WTC11 (cell line): ENCODE measurements at regions not wholly inside any gene's neighbourhood (a gene's known extent, or its start where the extent isn't known, plus 50 kb on each side); places are given as distances from the start of the nearest gene placed in this dataset.

Experiments used
- ATAC-seq: fragments of 200-7000 bp; cut with Tn5 transposase; 2 replicates; pipeline ENCODE4 v1.10.0; 2021; ENCODE audit warnings: mild to moderate bottlenecking, moderate library complexity
- CTCF ChIA-PET: fragments of 300-600 bp; sonication (Branson Sonifier 250); formaldehyde crosslinking; loops from one replicate; lab custom pipeline; 2021; ENCODE audit warnings: antibody characterized with exemption; lab: Charles Lee
- POLR2A ChIA-PET: fragments of 350-600 bp; sonication (Branson Sonifier 250); formaldehyde crosslinking; loops from one replicate; lab custom pipeline; 2021; ENCODE audit warnings: antibody characterized with exemption; lab: Charles Lee
- DNase-seq: peaks from one replicate; pipeline ENCODE4 v3.0.0; 2021; ENCODE audit warnings: low spot score
- H3K27ac Mint-ChIP-seq: 2 replicates; pipeline ENCODE4 v1.8.0; 2021; ENCODE audit warnings: mixed read lengths
- H3K27me3 Mint-ChIP-seq: 2 replicates; pipeline ENCODE4 v1.8.0; 2021; ENCODE audit warnings: low read depth, mild to moderate bottlenecking, moderate library complexity, mixed read lengths
- H3K36me3 Mint-ChIP-seq: 2 replicates; pipeline ENCODE4 v1.8.0; 2021; ENCODE audit warnings: mixed read lengths
- H3K4me1 Mint-ChIP-seq: 2 replicates; pipeline ENCODE4 v1.8.0; 2022; ENCODE audit warnings: mixed read lengths
- H3K4me3 Mint-ChIP-seq: 2 replicates; pipeline ENCODE4 v1.8.0; 2021; ENCODE audit warnings: mild to moderate bottlenecking, moderate library complexity, mixed read lengths
- H3K9me3 Mint-ChIP-seq: 2 replicates; pipeline ENCODE4 v1.8.0; 2021; ENCODE audit warnings: mixed read lengths
- AR ChIP-seq: fragments of 250-450 bp; sonication (Bioruptor Pico); IDR thresholded peaks from 2 replicates; pipeline ENCODE4 v1.9.0; 2021; ENCODE audit warnings: mild to moderate bottlenecking
- ARID4B ChIP-seq: sonication (generic); formaldehyde crosslinking; IDR thresholded peaks from 2 replicates; pipeline ENCODE4 v1.8.0; 2023; ENCODE audit warnings: missing genetic modification reagents, mild to moderate bottlenecking, borderline replicate concordance
- CDX4 ChIP-seq: fragments of 250-450 bp; sonication (Bioruptor Pico); IDR thresholded peaks from 2 replicates; pipeline ENCODE4 v1.9.0; 2021; ENCODE audit warnings: moderate library complexity, mild to moderate bottlenecking, inconsistent platforms, borderline replicate concordance
- CTCF ChIP-seq: fragments of 200-600 bp; IDR thresholded peaks from 2 replicates; pipeline ENCODE4 v1.8.0; 2022; ENCODE audit warnings: antibody characterized with exemption
- ETV6 ChIP-seq: sonication (generic); formaldehyde crosslinking; IDR thresholded peaks from 2 replicates; pipeline ENCODE4 v1.8.1; 2022; ENCODE audit warnings: mild to moderate bottlenecking, missing genetic modification reagents
- FOXK1 ChIP-seq: sonication (generic); formaldehyde crosslinking; IDR thresholded peaks from 2 replicates; pipeline ENCODE4 v1.8.0; 2022; ENCODE audit warnings: mild to moderate bottlenecking, moderate library complexity, missing genetic modification reagents
- GRHL2 ChIP-seq: fragments of 250-450 bp; sonication (Bioruptor Pico); IDR thresholded peaks from 2 replicates; pipeline ENCODE4 v1.8.0; 2022; ENCODE audit warnings: mild to moderate bottlenecking, moderate library complexity; ENCODE audit not compliant: insufficient replicate concordance, severe bottlenecking
- PREB ChIP-seq: sonication (generic); formaldehyde crosslinking; IDR thresholded peaks from 2 replicates; pipeline ENCODE4 v1.8.1; 2022; ENCODE audit warnings: mild to moderate bottlenecking, missing genetic modification reagents, moderate library complexity, borderline replicate concordance
- TF ChIP-seq, protein P1 (sequence below): sonication (generic); formaldehyde crosslinking; IDR thresholded peaks from 2 replicates; pipeline ENCODE4 v1.8.1; 2022; ENCODE audit warnings: missing genetic modification reagents, borderline replicate concordance
- TF ChIP-seq, protein P2 (sequence below): sonication (generic); formaldehyde crosslinking; IDR thresholded peaks from 2 replicates; pipeline ENCODE4 v1.8.1; 2022; ENCODE audit warnings: low read depth, missing genetic modification reagents, borderline replicate concordance

DNA sequence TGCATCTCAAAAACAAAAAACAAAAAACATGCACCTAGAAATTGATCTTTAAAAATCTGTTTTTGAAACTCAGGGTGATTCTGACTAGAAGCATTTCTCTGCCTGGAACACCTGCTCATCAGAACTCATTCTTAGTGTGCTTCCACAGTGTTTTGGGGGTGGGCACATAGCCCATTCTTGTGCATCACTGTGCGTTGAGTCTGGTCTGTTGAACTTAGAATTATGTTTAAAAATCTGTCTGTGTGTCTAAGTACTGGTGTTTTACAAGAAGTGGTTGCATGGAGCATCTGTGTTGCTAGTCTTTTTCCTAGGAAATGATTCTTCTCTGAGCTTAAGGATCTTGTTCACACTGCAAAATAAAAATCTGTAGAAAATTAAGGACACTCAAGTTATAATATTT lies 264.5 kb downstream of the SOX4 start:
- no peaks in the 10 kb centered on the region for H3K27me3 Mint-ChIP-seq
- H3K36me3 Mint-ChIP-seq = peaks cover 30% of the 10 kb centered on the region

More for the DNA sequence above, 264.5 kb downstream of the SOX4 start:
- Mint-ChIP-seq H3K4me1 (peaks cover 18% of the 10 kb centered on the region), H3K9me3 (peaks cover 9% of the 10 kb centered on the region), H3K27ac (no peak overlapping the region), H3K4me3 (no peak overlapping the region)
- POLR2A ChIA-PET = no interaction called here
- DNase-seq (no peak), ATAC-seq (no peak)
- TF ChIP-seq CDX4 (CRISPR knock-in tag) (no peak), FOXK1 (CRISPR knock-in tag) (no peak), ETV6 (CRISPR knock-in tag) (no peak), GRHL2 (CRISPR knock-in tag) (no peak), ARID4B (CRISPR knock-in tag) (no peak), AR (CRISPR knock-in tag) (no peak), CTCF (no peak), PREB (no peak)
- TF ChIP-seq, protein P1, sequence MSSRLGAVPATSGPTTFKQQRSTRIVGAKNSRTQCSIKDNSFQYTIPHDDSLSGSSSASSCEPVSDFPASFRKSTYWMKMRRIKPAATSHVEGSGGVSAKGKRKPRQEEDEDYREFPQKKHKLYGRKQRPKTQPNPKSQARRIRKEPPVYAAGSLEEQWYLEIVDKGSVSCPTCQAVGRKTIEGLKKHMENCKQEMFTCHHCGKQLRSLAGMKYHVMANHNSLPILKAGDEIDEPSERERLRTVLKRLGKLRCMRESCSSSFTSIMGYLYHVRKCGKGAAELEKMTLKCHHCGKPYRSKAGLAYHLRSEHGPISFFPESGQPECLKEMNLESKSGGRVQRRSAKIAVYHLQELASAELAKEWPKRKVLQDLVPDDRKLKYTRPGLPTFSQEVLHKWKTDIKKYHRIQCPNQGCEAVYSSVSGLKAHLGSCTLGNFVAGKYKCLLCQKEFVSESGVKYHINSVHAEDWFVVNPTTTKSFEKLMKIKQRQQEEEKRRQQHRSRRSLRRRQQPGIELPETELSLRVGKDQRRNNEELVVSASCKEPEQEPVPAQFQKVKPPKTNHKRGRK (CRISPR knock-in tag) = no peak
- TF ChIP-seq, protein P2, sequence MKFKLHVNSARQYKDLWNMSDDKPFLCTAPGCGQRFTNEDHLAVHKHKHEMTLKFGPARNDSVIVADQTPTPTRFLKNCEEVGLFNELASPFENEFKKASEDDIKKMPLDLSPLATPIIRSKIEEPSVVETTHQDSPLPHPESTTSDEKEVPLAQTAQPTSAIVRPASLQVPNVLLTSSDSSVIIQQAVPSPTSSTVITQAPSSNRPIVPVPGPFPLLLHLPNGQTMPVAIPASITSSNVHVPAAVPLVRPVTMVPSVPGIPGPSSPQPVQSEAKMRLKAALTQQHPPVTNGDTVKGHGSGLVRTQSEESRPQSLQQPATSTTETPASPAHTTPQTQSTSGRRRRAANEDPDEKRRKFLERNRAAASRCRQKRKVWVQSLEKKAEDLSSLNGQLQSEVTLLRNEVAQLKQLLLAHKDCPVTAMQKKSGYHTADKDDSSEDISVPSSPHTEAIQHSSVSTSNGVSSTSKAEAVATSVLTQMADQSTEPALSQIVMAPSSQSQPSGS = no peak
- CTCF ChIA-PET = interaction anchor here (0.6 kb wide), 1 partner anchor 187 kb away, joined by 3 read pairs; no protein-coding TSS in a partner anchor
